ENCODE measurements at regions not wholly inside any gene's neighbourhood (a gene's known extent, or its start where the extent isn't known, plus 50 kb on each side); places are given as distances from the start of the nearest gene placed in this dataset.

DNA sequence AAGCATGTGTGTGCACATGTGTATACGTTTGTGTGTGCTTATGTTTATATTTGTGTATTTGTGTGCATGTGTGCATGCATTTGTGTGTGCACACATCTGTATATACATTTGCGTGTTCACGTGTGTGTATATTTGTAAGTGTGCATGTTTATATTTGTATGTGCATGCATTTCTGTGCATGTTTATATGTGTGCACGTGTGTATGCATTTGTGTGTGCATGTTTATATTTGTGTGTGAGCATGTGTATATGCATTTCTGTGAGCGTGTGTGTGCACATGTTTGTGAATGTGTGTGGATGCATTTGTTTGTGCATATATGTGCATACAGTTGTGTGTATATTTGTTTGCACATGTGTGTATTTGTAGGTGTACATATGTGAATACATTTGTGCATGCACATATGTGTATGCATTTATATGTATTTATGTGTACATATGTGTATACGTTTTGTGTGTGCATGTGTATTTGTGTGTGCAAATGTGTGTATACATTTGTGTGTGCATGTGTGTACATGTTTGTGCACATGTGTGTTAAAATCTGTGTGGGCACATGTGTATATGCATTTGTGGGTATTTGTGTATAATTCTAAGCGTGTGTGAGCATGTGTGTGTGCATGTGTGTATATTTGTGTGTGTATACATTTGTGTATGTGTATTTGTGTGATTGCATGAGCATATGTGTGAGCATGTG, 140.4 kb upstream of the AFDN start:
- no peaks in the 10 kb centered on the region for H3K4me1 ChIP-seq (ENCODE audit: control insufficient read depth, insufficient read depth, low read length)

DNA sequence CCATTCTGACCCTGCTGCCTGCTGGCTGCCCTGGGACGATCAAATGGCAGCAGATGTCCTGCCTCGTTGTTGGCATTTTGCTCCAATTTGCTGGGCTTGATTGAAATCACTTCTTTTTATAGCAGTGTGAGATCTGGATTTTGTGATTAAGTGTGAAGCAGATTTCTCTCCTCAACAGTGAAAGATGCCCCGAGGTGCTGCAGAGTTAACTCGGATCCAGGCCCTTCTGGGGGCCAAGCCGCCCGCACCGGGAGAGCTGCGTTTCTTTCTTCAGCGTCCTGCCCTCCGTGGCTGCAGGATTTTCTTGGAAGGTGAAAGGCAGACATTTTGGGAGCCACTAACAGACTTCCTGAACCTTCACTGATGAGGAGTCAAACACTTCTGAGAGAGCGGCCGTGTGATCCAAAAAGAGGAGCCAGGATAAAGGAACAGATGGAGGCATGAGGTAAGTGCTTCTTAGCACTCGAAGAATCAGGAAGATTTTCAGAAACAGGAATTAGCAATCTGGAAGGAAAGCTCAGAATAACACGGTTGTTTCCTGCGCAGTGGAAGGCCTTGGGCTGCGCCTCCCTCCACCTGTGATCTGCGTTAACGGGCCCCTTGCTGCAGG, 139.5 kb upstream of the AFDN start:
- Histone ChIP-seq H3K27ac (ENCODE audit: extremely low read depth, low read depth, low read length) (no peak overlapping the region), H3K36me3 (ENCODE audit: control insufficient read depth in 2 of 2, insufficient read depth in 1 of 2, low read length in 2 of 2) (no peaks in the 10 kb centered on the region), H3K4me3 (ENCODE audit: low read depth, low read length) (no peak overlapping the region), H3K4me1 (ENCODE audit: control insufficient read depth, insufficient read depth, low read length) (no peaks in the 10 kb centered on the region), H3K9me3 (ENCODE audit: control insufficient read depth, insufficient read depth, low read depth, low read length) (no peaks in the 10 kb centered on the region)
- ChIA-PET POLR2A (no interaction called here), CTCF (no interaction called here)
- TF ChIP-seq ZNF529 (tag by site-specific recombination; IDR thresholded peaks at IDR 0.05; ENCODE audit: insufficient replicate concordance), result no peak
- TF ChIP-seq, protein P1, sequence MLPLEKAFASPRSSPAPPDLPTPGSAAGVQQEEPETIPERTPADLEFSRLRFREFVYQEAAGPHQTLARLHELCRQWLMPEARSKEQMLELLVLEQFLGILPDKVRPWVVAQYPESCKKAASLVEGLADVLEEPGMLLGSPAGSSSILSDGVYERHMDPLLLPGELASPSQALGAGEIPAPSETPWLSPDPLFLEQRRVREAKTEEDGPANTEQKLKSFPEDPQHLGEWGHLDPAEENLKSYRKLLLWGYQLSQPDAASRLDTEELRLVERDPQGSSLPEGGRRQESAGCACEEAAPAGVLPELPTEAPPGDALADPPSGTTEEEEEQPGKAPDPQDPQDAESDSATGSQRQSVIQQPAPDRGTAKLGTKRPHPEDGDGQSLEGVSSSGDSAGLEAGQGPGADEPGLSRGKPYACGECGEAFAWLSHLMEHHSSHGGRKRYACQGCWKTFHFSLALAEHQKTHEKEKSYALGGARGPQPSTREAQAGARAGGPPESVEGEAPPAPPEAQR (tag by site-specific recombination; IDR thresholded peaks at IDR 0.05), result no peak
- TF ChIP-seq ZNF776 (tag by site-specific recombination; IDR thresholded peaks at IDR 0.05; ENCODE audit: borderline replicate concordance), result no peak
- no peak for TF ChIP-seq ZNF501 (tag by site-specific recombination; IDR thresholded peaks at IDR 0.05)

More for the DNA sequence above, 140.4 kb upstream of the AFDN start:
- POLR2A ChIA-PET, result no interaction called here
- no peak overlapping the region for H3K27ac ChIP-seq (ENCODE audit: extremely low read depth, low read depth, low read length)
- CTCF ChIA-PET, result no interaction called here
- H3K4me3 ChIP-seq (ENCODE audit: low read depth, low read length), result no peak overlapping the region
- TF ChIP-seq ZNF596 (tag by site-specific recombination; IDR thresholded peaks at IDR 0.05), result no peak
- no peak for TF ChIP-seq SP2 (tag by site-specific recombination; IDR thresholded peaks at IDR 0.05)
- TF ChIP-seq, protein P2, sequence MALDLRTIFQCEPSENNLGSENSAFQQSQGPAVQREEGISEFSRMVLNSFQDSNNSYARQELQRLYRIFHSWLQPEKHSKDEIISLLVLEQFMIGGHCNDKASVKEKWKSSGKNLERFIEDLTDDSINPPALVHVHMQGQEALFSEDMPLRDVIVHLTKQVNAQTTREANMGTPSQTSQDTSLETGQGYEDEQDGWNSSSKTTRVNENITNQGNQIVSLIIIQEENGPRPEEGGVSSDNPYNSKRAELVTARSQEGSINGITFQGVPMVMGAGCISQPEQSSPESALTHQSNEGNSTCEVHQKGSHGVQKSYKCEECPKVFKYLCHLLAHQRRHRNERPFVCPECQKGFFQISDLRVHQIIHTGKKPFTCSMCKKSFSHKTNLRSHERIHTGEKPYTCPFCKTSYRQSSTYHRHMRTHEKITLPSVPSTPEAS (tag by site-specific recombination; IDR thresholded peaks at IDR 0.05), result no peak
- TF ChIP-seq KLF16 (tag by site-specific recombination; IDR thresholded peaks at IDR 0.05), result no peak
- TF ChIP-seq ZNF843 (tag by site-specific recombination; IDR thresholded peaks at IDR 0.05), result no peak
- no peak for TF ChIP-seq SP7 (tag by site-specific recombination; IDR thresholded peaks at IDR 0.05)
- TF ChIP-seq, protein P3, sequence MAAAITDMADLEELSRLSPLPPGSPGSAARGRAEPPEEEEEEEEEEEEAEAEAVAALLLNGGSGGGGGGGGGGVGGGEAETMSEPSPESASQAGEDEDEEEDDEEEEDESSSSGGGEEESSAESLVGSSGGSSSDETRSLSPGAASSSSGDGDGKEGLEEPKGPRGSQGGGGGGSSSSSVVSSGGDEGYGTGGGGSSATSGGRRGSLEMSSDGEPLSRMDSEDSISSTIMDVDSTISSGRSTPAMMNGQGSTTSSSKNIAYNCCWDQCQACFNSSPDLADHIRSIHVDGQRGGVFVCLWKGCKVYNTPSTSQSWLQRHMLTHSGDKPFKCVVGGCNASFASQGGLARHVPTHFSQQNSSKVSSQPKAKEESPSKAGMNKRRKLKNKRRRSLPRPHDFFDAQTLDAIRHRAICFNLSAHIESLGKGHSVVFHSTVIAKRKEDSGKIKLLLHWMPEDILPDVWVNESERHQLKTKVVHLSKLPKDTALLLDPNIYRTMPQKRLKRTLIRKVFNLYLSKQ (tag by site-specific recombination; IDR thresholded peaks at IDR 0.05; ENCODE audit: borderline replicate concordance), result no peak
- no peak for TF ChIP-seq ZNF26 (tag by site-specific recombination; IDR thresholded peaks at IDR 0.05)
- no peak for TF ChIP-seq ZFHX2 (tag by site-specific recombination; conservative IDR thresholded peaks at IDR 0.05)
- no peak for TF ChIP-seq ZNF354C (tag by site-specific recombination; IDR thresholded peaks at IDR 0.05; ENCODE audit: borderline replicate concordance, low read depth)
- no peaks in the 10 kb centered on the region for H3K9me3 ChIP-seq (ENCODE audit: control insufficient read depth, insufficient read depth, low read depth, low read length)
- no peaks in the 10 kb centered on the region for H3K36me3 ChIP-seq (ENCODE audit: control insufficient read depth in 2 of 2, insufficient read depth in 1 of 2, low read length in 2 of 2)

GRCh38 chr6:167688123-167688522, 138.6 kb upstream of the AFDN start:
- POLR2A ChIA-PET, result no interaction called here
- CTCF ChIA-PET, result no interaction called here

More at GRCh38 chr6:167688123-167688522, 138.6 kb upstream of the AFDN start:
- peak; percentile 53 for TF ChIP-seq ZIC2 (tag by site-specific recombination; IDR thresholded peaks at IDR 0.05)
- TF ChIP-seq GLIS2 (tag by site-specific recombination; IDR thresholded peaks at IDR 0.05), result no peak
- H3K4me1 ChIP-seq (ENCODE audit: control insufficient read depth, insufficient read depth, low read length), result no peaks in the 10 kb centered on the region
- no peaks in the 10 kb centered on the region for H3K36me3 ChIP-seq (ENCODE audit: control insufficient read depth in 2 of 2, insufficient read depth in 1 of 2, low read length in 2 of 2)
- H3K4me3 ChIP-seq (ENCODE audit: low read depth, low read length), result no peak overlapping the region
- no peak overlapping the region for H3K27ac ChIP-seq (ENCODE audit: extremely low read depth, low read depth, low read length)
- no peaks in the 10 kb centered on the region for H3K9me3 ChIP-seq (ENCODE audit: control insufficient read depth, insufficient read depth, low read depth, low read length)
